Osteocyte (in vitro differentiated cells): ENCODE measurements at regions not wholly inside any gene's neighbourhood (a gene's known extent, or its start where the extent isn't known, plus 50 kb on each side); places are given as distances from the start of the nearest gene placed in this dataset.

ENCODE experiments used
- DNase-seq: peaks from one replicate; pipeline ENCODE4 v3.0.0; 2021; ENCODE audit warnings: mixed read lengths; ENCODE audit not compliant: unreplicated experiment; ENCODE audit errors: extremely low spot score
- H3K27ac Mint-ChIP-seq: one replicate; pipeline ENCODE4 v1.8.0; 2021; ENCODE audit warnings: mild to moderate bottlenecking, mixed read lengths; ENCODE audit not compliant: unreplicated experiment
- H3K27me3 Mint-ChIP-seq: one replicate; pipeline ENCODE4 v1.8.0; 2021; ENCODE audit warnings: mixed read lengths; ENCODE audit not compliant: unreplicated experiment
- H3K36me3 Mint-ChIP-seq: one replicate; pipeline ENCODE4 v1.8.0; 2021; ENCODE audit warnings: mixed read lengths; ENCODE audit not compliant: unreplicated experiment
- H3K4me1 Mint-ChIP-seq: one replicate; pipeline ENCODE4 v1.8.0; 2021; ENCODE audit warnings: mixed read lengths; ENCODE audit not compliant: unreplicated experiment
- H3K4me3 Mint-ChIP-seq: one replicate; pipeline ENCODE4 v1.8.0; 2021; ENCODE audit warnings: mild to moderate bottlenecking, moderate library complexity, mixed read lengths; ENCODE audit not compliant: unreplicated experiment
- H3K9me3 Mint-ChIP-seq: one replicate; pipeline ENCODE4 v1.8.0; 2021; ENCODE audit warnings: mixed read lengths; ENCODE audit not compliant: unreplicated experiment
- TF ChIP-seq, protein P1 (sequence below): fragments of 200-600 bp; sonication (generic); IDR thresholded peaks from 2 replicates; pipeline ENCODE4 v1.5.0; 2021; ENCODE audit warnings: antibody characterized with exemption, mild to moderate bottlenecking, moderate library complexity

DNA sequence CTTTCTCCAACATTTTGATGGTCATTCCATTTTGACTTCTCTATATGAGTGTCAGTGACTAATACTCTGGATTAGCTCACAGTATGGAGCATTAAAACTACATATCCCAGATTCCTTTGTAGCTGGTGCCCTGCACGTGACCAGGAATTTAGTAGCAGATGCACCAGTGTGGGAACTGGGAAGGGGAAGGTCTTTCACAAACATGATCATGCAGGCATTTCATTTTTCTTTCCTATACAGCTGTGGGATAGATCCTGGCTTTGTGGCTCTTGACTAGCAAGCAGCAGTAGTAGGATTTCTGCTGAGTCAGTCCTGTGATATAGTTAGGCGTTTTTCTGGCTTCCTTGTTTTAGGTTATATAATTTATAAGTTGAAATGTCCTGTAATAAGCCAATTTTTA is 971.0 kb upstream of the CDH2 start:
- Mint-ChIP-seq H3K9me3 (peaks cover 5% of the 10 kb centered on the region), H3K4me1 (peaks cover 3% of the 10 kb centered on the region), H3K4me3 (no peak overlapping the region), H3K27me3 (no peaks in the 10 kb centered on the region), H3K27ac (no peak overlapping the region), H3K36me3 (no peaks in the 10 kb centered on the region)
- DNase-seq = no peak
- TF ChIP-seq, protein P1, sequence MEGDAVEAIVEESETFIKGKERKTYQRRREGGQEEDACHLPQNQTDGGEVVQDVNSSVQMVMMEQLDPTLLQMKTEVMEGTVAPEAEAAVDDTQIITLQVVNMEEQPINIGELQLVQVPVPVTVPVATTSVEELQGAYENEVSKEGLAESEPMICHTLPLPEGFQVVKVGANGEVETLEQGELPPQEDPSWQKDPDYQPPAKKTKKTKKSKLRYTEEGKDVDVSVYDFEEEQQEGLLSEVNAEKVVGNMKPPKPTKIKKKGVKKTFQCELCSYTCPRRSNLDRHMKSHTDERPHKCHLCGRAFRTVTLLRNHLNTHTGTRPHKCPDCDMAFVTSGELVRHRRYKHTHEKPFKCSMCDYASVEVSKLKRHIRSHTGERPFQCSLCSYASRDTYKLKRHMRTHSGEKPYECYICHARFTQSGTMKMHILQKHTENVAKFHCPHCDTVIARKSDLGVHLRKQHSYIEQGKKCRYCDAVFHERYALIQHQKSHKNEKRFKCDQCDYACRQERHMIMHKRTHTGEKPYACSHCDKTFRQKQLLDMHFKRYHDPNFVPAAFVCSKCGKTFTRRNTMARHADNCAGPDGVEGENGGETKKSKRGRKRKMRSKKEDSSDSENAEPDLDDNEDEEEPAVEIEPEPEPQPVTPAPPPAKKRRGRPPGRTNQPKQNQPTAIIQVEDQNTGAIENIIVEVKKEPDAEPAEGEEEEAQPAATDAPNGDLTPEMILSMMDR = no peak

DNA sequence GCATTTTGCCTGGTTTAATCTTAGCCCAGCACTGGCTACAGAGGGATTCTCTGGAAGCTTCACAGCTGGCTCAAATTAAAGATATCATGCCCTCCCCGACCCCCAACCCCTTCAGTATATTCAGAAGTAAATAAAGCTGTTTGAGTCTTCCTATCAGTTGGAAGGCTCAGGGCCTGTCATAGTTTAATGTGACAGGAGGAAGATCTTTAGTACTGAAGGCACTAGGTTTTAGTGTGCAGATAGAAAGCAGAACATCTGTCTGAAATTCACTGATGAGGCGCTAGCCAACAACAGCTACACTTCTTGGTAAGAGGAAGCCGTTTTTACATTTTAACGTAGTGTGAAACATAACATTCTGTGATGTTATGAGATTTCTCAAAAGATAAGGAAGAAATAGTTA is 969.1 kb upstream of the CDH2 start:
- no peak overlapping the region for H3K4me3 Mint-ChIP-seq
- peaks cover 5% of the 10 kb centered on the region for H3K9me3 Mint-ChIP-seq
- H3K27ac Mint-ChIP-seq = no peak overlapping the region
- DNase-seq = no peak
- TF ChIP-seq, protein P1 = no peak
- no peaks in the 10 kb centered on the region for H3K27me3 Mint-ChIP-seq
- peaks cover 3% of the 10 kb centered on the region for H3K4me1 Mint-ChIP-seq
- no peaks in the 10 kb centered on the region for H3K36me3 Mint-ChIP-seq

DNA sequence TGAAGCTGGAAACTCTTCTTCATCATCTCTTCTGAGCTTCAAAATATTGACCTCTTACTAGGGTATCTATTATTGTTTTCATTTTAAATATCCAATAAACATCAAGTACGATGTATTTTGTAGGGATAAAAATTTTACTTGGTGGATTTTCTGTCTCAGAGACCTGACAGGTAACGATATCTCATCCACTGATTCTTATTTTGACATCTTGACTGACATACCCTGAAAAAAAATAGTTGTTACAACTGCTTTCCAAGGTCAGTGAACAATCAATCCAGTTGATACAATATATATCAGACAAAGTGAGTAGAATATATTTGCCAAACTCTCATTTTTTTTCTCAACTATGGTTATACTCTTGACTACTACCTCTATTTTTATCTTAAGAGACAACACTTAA is 963.7 kb upstream of the CDH2 start:
- no peaks in the 10 kb centered on the region for H3K4me1 Mint-ChIP-seq
- H3K27me3 Mint-ChIP-seq = no peaks in the 10 kb centered on the region
- H3K36me3 Mint-ChIP-seq = no peaks in the 10 kb centered on the region
- H3K4me3 Mint-ChIP-seq = no peak overlapping the region
- no peak overlapping the region for H3K27ac Mint-ChIP-seq
- TF ChIP-seq, protein P1 = no peak
- no peak for DNase-seq
- peaks cover 5% of the 10 kb centered on the region for H3K9me3 Mint-ChIP-seq

DNA sequence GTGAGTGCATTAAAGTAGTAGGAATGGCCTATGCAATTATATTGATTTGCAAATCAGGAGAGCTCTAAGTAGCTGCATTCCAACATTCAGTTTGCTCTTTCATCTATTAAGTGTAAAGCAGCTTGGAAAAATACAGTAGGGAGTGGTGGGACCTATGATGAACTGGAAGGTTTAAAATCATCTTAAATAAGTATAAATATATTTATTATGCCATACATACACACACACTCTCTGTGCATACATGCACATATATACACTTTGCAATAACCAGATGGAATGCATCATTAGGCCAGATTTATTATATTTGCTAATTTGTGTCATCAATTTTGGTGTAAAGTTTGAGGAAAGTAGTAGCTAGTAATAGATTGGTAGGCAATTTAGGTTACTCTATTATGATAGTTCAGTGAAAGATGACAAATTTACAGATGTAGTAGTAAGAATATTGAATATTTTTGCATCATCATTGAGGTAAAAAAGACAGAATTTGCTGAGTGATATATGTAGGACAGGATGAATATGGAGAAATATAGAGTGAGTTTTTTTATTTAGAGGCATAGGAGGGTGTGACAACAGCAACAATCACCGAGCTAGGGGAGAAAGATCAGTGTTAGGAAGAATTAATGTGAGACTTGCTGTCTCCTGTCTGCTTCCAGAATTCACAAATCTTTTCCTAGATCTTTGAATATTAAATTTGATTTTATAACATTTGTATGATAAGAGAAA is 961.0 kb upstream of the CDH2 start:
- no peaks in the 10 kb centered on the region for H3K9me3 Mint-ChIP-seq
- H3K4me3 Mint-ChIP-seq = no peak overlapping the region
- no peaks in the 10 kb centered on the region for H3K27me3 Mint-ChIP-seq
- TF ChIP-seq, protein P1 = no peak
- no peak for DNase-seq
- no peak overlapping the region for H3K27ac Mint-ChIP-seq
- H3K4me1 Mint-ChIP-seq = no peaks in the 10 kb centered on the region
- H3K36me3 Mint-ChIP-seq = no peaks in the 10 kb centered on the region

DNA sequence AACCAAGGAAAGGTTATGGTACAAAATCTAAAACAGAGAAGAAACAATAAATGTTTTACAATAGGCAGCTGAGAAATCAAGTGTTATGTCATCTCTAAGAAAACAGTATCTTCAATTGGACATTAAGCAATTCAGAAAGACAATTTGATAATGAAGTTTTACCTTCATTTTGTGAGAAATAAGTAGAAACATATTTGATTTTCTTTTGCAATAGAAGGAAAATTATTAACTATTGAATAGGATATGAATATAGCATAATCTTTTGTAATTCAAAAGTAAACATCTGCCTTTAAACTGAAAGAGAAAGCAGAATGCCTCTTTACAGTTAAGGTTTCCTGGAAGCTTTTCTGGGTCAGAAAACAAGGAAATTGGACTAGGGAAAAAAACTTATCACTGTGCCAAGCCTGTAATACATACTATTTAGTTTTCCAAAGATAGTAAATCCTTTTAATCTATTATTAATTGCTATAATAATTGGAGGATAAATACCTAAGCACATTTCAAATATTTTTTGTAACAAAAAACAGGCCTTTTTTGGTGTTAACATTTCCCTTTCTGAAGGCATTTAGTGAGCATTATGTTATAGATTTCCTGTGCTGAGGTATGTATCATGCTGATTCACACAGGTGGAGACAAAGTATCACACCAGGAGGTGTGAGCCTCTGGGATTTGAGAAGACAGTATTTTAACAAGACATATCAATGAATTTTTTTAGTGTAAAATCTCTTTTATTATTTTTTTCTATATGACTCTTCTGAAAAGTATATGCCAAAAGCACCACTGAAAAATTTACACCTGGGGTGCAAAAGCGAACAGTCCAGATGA is 947.0 kb upstream of the CDH2 start:
- TF ChIP-seq, protein P1 = no peak
- Mint-ChIP-seq H3K36me3 (no peaks in the 10 kb centered on the region), H3K4me1 (peaks cover 8% of the 10 kb centered on the region), H3K27me3 (no peaks in the 10 kb centered on the region), H3K9me3 (peaks cover 3% of the 10 kb centered on the region), H3K27ac (peak overlapping the region; percentile 57), H3K4me3 (no peak overlapping the region)
- DNase-seq = no peak
